Karpas-422 (cell line): ENCODE measurements at regions not wholly inside any gene's neighbourhood (a gene's known extent, or its start where the extent isn't known, plus 50 kb on each side); places are given as distances from the start of the nearest gene placed in this dataset.
"Not testable (repeated sequence)": the region's sequence is repeated elsewhere in the genome, so short reads cannot be mapped to it uniquely, and the experiment has no call there.

ENCODE experiments used
- DNase-seq: peaks from one replicate; pipeline ENCODE4 v3.0.0-alpha.2; 2015
- H2AFZ ChIP-seq: fragments of 200-600 bp; sonication (generic); 2 replicates; pipeline ENCODE4 v1.6.1; 2014; ENCODE audit warnings: antibody characterized with exemption, low read length, mixed read lengths
- H3K27ac ChIP-seq: fragments of 200-600 bp; sonication (generic); 2 replicates; pipeline ENCODE4 v1.5.1; 2014; ENCODE audit warnings: mild to moderate bottlenecking, low read length, moderate library complexity
- H3K27me3 ChIP-seq: fragments of 200-600 bp; sonication (generic); 2 replicates; pipeline ENCODE4 v1.6.1; 2014; ENCODE audit warnings: low read length, mixed read lengths
- H3K36me3 ChIP-seq: fragments of 200-600 bp; sonication (generic); 2 replicates; pipeline ENCODE4 v1.6.1; 2014; ENCODE audit warnings: low read length, mixed read lengths; ENCODE audit not compliant: insufficient read depth
- H3K4me1 ChIP-seq: fragments of 200-600 bp; sonication (generic); 2 replicates; pipeline ENCODE4 v1.6.1; 2014; ENCODE audit warnings: mild to moderate bottlenecking, low read length, mixed read lengths
- H3K4me2 ChIP-seq: fragments of 200-600 bp; sonication (generic); 2 replicates; pipeline ENCODE4 v1.6.1; 2014; ENCODE audit warnings: low read length, low read depth, mild to moderate bottlenecking; ENCODE audit not compliant: poor library complexity, severe bottlenecking
- H3K4me3 ChIP-seq: fragments of 200-600 bp; sonication (generic); 2 replicates; pipeline ENCODE4 v1.5.1; 2014; ENCODE audit warnings: mild to moderate bottlenecking, antibody characterized with exemption, low read length, mixed read lengths
- H3K79me2 ChIP-seq: fragments of 200-600 bp; sonication (generic); 2 replicates; pipeline ENCODE4 v1.6.1; 2014; ENCODE audit warnings: mild to moderate bottlenecking, low read length, mixed read lengths
- H3K9ac ChIP-seq: fragments of 200-600 bp; sonication (generic); 2 replicates; pipeline ENCODE4 v1.6.0; 2014; ENCODE audit warnings: low read length
- H3K9me2 ChIP-seq: fragments of 200-600 bp; sonication (generic), shearing (Covaris generic); replicated peaks from 2 replicates; pipeline ENCODE4 v1.6.0; 2014; ENCODE audit warnings: mild to moderate bottlenecking, low read length, moderate library complexity; ENCODE audit not compliant: insufficient read depth
- H3K9me3 ChIP-seq: fragments of 300-700, 200-600 bp; sonication (generic); 2 replicates; pipeline ENCODE4 v1.6.1; 2014; ENCODE audit warnings: low read length, mixed read lengths
- H4K20me1 ChIP-seq: fragments of 200-600 bp; sonication (generic); 2 replicates; pipeline ENCODE4 v1.6.1; 2014; ENCODE audit warnings: mild to moderate bottlenecking, antibody characterized with exemption, low read length, low read depth; ENCODE audit not compliant: insufficient read depth

- no peak overlapping the region for H3K4me2 ChIP-seq
- H3K4me1 ChIP-seq = no peaks in the 10 kb centered on the region
These were observed 201.8 kb upstream of the BRINP3 start for GRCh38 chr1:190679454-190679853.

GRCh38 chr1:190679983-190680382, 202.3 kb upstream of the BRINP3 start:
- no peaks in the 10 kb centered on the region for H3K79me2 ChIP-seq
- H2AFZ ChIP-seq = no peak overlapping the region
- no peak for DNase-seq
- no peak overlapping the region for H3K4me3 ChIP-seq
- H3K27me3 ChIP-seq = no peaks in the 10 kb centered on the region
- no peaks in the 10 kb centered on the region for H3K36me3 ChIP-seq
- H3K4me2 ChIP-seq = no peak overlapping the region
- peaks cover 22% of the 10 kb centered on the region; the same call in 1 of the 2 replicates for H3K9me3 ChIP-seq
- no peaks in the 10 kb centered on the region; the same call in 1 of the 2 replicates for H3K9me2 ChIP-seq
- no peak overlapping the region for H3K9ac ChIP-seq
- H4K20me1 ChIP-seq = no peaks in the 10 kb centered on the region
- no peaks in the 10 kb centered on the region for H3K4me1 ChIP-seq
- H3K27ac ChIP-seq = no peak overlapping the region

More at GRCh38 chr1:190679454-190679853, 201.8 kb upstream of the BRINP3 start:
- Histone ChIP-seq H3K27me3 (no peaks in the 10 kb centered on the region), H2AFZ (no peak overlapping the region), H3K9me3 (peaks cover 28% of the 10 kb centered on the region; the same call in 1 of the 2 replicates), H4K20me1 (no peaks in the 10 kb centered on the region), H3K9me2 (no peaks in the 10 kb centered on the region; the same call in 1 of the 2 replicates), H3K4me3 (no peak overlapping the region), H3K9ac (no peak overlapping the region), H3K79me2 (no peaks in the 10 kb centered on the region), H3K27ac (no peak overlapping the region), H3K36me3 (no peaks in the 10 kb centered on the region)
- no peak for DNase-seq

GRCh38 chr1:190685676-190686075, 208.0 kb upstream of the BRINP3 start:
- no peaks in the 10 kb centered on the region for H3K9me2 ChIP-seq
- H4K20me1 ChIP-seq = no peaks in the 10 kb centered on the region
- H3K4me1 ChIP-seq = no peaks in the 10 kb centered on the region
- no peak overlapping the region for H2AFZ ChIP-seq
- H3K36me3 ChIP-seq = no peaks in the 10 kb centered on the region
- H3K27me3 ChIP-seq = no peaks in the 10 kb centered on the region
- H3K9ac ChIP-seq = no peak overlapping the region
- no peak overlapping the region for H3K4me2 ChIP-seq
- H3K9me3 ChIP-seq = peaks cover 31% of the 10 kb centered on the region
- DNase-seq = no peak
- no peaks in the 10 kb centered on the region for H3K79me2 ChIP-seq
- no peak overlapping the region for H3K27ac ChIP-seq
- no peak overlapping the region for H3K4me3 ChIP-seq

GRCh38 chr1:190688096-190688495, 210.4 kb upstream of the BRINP3 start:
- H3K4me3 ChIP-seq = no peak overlapping the region
- H3K9ac ChIP-seq = no peak overlapping the region
- H4K20me1 ChIP-seq = no peaks in the 10 kb centered on the region
- peaks cover 25% of the 10 kb centered on the region for H3K9me3 ChIP-seq
- H3K79me2 ChIP-seq = no peaks in the 10 kb centered on the region
- H3K4me1 ChIP-seq = no peaks in the 10 kb centered on the region
- H3K9me2 ChIP-seq = no peaks in the 10 kb centered on the region
- no peak for DNase-seq
- H3K4me2 ChIP-seq = no peak overlapping the region
- H3K27ac ChIP-seq = no peak overlapping the region
- H3K27me3 ChIP-seq = no peaks in the 10 kb centered on the region
- H2AFZ ChIP-seq = no peak overlapping the region
- no peaks in the 10 kb centered on the region for H3K36me3 ChIP-seq

GRCh38 chr1:190698488-190698887, 220.8 kb upstream of the BRINP3 start:
- not testable (repeated sequence) for H3K79me2 ChIP-seq, H3K4me2 ChIP-seq, H3K4me1 ChIP-seq, H2AFZ ChIP-seq, H4K20me1 ChIP-seq, H3K9ac ChIP-seq, H3K27me3 ChIP-seq, H3K27ac ChIP-seq, H3K9me3 ChIP-seq, H3K9me2 ChIP-seq, H3K4me3 ChIP-seq, H3K36me3 ChIP-seq, DNase-seq

GRCh38 chr1:190699165-190699564, 221.5 kb upstream of the BRINP3 start:
- Histone ChIP-seq H2AFZ (no peak overlapping the region), H3K4me2 (no peak overlapping the region), H3K36me3 (no peaks in the 10 kb centered on the region), H3K79me2 (no peaks in the 10 kb centered on the region), H3K9me2 (no peaks in the 10 kb centered on the region), H3K4me3 (no peak overlapping the region), H3K27me3 (no peaks in the 10 kb centered on the region), H3K27ac (no peak overlapping the region), H3K4me1 (no peaks in the 10 kb centered on the region), H3K9ac (no peak overlapping the region), H4K20me1 (no peaks in the 10 kb centered on the region), H3K9me3 (peaks cover 5% of the 10 kb centered on the region)
- DNase-seq = no peak

- no peaks in the 10 kb centered on the region for H4K20me1 ChIP-seq
- no peaks in the 10 kb centered on the region for H3K27me3 ChIP-seq
- no peak overlapping the region for H3K27ac ChIP-seq
- no peak overlapping the region for H3K9ac ChIP-seq
- no peaks in the 10 kb centered on the region for H3K36me3 ChIP-seq
- H3K9me3 ChIP-seq = peaks cover 2% of the 10 kb centered on the region
- H3K9me2 ChIP-seq = no peaks in the 10 kb centered on the region
- H3K4me3 ChIP-seq = no peak overlapping the region
- H2AFZ ChIP-seq = no peak overlapping the region
- no peak overlapping the region for H3K4me2 ChIP-seq
- no peaks in the 10 kb centered on the region for H3K4me1 ChIP-seq
- no peaks in the 10 kb centered on the region for H3K79me2 ChIP-seq
- no peak for DNase-seq
These were observed 230.9 kb upstream of the BRINP3 start for GRCh38 chr1:190708418-190709057.

- no peak overlapping the region for H3K9ac ChIP-seq
- peaks cover 7% of the 10 kb centered on the region for H3K9me3 ChIP-seq
- no peaks in the 10 kb centered on the region for H4K20me1 ChIP-seq
- H3K27me3 ChIP-seq = no peaks in the 10 kb centered on the region
- no peak overlapping the region for H3K4me3 ChIP-seq
- H3K79me2 ChIP-seq = no peaks in the 10 kb centered on the region
- DNase-seq = no peak
- no peak overlapping the region for H2AFZ ChIP-seq
- H3K36me3 ChIP-seq = no peaks in the 10 kb centered on the region
- no peak overlapping the region for H3K4me2 ChIP-seq
- H3K4me1 ChIP-seq = no peaks in the 10 kb centered on the region
- H3K27ac ChIP-seq = no peak overlapping the region
- H3K9me2 ChIP-seq = no peaks in the 10 kb centered on the region
These were observed 233.4 kb upstream of the BRINP3 start for GRCh38 chr1:190711069-190711468.
